Vagina (tissue), 2 donors: ENCODE measurements at regions not wholly inside any gene's neighbourhood (a gene's known extent, or its start where the extent isn't known, plus 50 kb on each side); places are given as distances from the start of the nearest gene placed in this dataset.
"Not testable (repeated sequence)": the region's sequence is repeated elsewhere in the genome, so short reads cannot be mapped to it uniquely, and the experiment has no call there.

Source experiments
- DNase-seq, 2 donors: peaks; one replicate each; pipeline ENCODE4 v3.0.0-alpha.2; 2017; ENCODE audit errors: extremely low spot score in 2 of 2
- H3K27ac ChIP-seq: fragments of 200-600 bp; sonication (generic); one replicate; pipeline ENCODE4 v1.5.1; 2019
- H3K27me3 ChIP-seq: fragments of 200-600 bp; sonication (generic); one replicate; pipeline ENCODE4 v1.5.1; 2019
- H3K36me3 ChIP-seq, 2 donors: fragments of 200-600 bp; sonication (generic); one replicate each; pipeline ENCODE4 v1.5.1; 2017 to 2019
- H3K4me1 ChIP-seq: fragments of 200-600 bp; sonication (generic); one replicate; pipeline ENCODE4 v1.5.1; 2019
- H3K4me3 ChIP-seq, 2 donors: fragments of 200-600 bp; sonication (generic); 1 replicate in 1 of 2; 2 replicates in 1 of 2; pipeline ENCODE4 v1.5.1; 2016 to 2019
- H3K9me3 ChIP-seq: fragments of 200-600 bp; sonication (generic); one replicate; pipeline ENCODE4 v1.5.1; 2019
- CTCF ChIP-seq, 3 experiments: fragments of 450-650 bp in 2 of 3; fragments of 200-600 bp in 1 of 3; sonication (generic) in 1 of 3; IDR thresholded peaks; one replicate each; pipeline ENCODE4 v1.5.1; 2017 to 2019; ENCODE audit warnings: antibody characterized with exemption in 3 of 3, mild to moderate bottlenecking in 2 of 3, moderate library complexity in 2 of 3
- POLR2A ChIP-seq, 2 donors: fragments of 450-650 bp; IDR thresholded peaks; one replicate each; pipeline ENCODE4 v1.6.1; 2017; ENCODE audit warnings: antibody characterized with exemption in 2 of 2, mild to moderate bottlenecking in 2 of 2, moderate library complexity in 2 of 2
- POLR2AphosphoS5 ChIP-seq, 2 donors: sonication (generic); formaldehyde crosslinking; IDR thresholded peaks; one replicate each; pipeline ENCODE4 v1.9.0; 2017; ENCODE audit warnings: antibody characterized with exemption in 2 of 2, mild to moderate bottlenecking in 2 of 2, low read depth in 1 of 2; ENCODE audit not compliant: insufficient read depth in 1 of 2
- intact Hi-C: fragments of 100-400 bp; cut with DNase I; formaldehyde crosslinking; loops from one replicate; pipeline ENCODE4 v1.15.1; 2023

- no peak for DNase-seq
- Histone ChIP-seq H3K4me3 (no peak overlapping the region), H3K9me3 (no peaks in the 10 kb centered on the region), H3K4me1 (no peaks in the 10 kb centered on the region), H3K27ac (no peak overlapping the region), H3K27me3 (no peaks in the 10 kb centered on the region), H3K36me3 (no peaks in the 10 kb centered on the region)
- intact Hi-C loops, result no loop called here
- TF ChIP-seq POLR2A (IDR thresholded peaks at IDR 0.05) (no peak), CTCF (IDR thresholded peaks at IDR 0.05) (no peak), POLR2AphosphoS5 (IDR thresholded peaks at IDR 0.05; ENCODE audit: insufficient read depth in 1 of 2, low read depth in 1 of 2) (no peak)
Observed at GRCh38 chr6:88413459-88413858, 247.3 kb upstream of the CNR1 start.

GRCh38 chr6:88408355-88408754, 242.2 kb upstream of the CNR1 start:
- H3K9me3 ChIP-seq, DNase-seq, H3K4me3 ChIP-seq, H3K4me1 ChIP-seq, H3K36me3 ChIP-seq, H3K27ac ChIP-seq, intact Hi-C loops, H3K27me3 ChIP-seq: not testable (repeated sequence)

GRCh38 chr6:88406674-88407073, 240.5 kb upstream of the CNR1 start:
- H3K27me3 ChIP-seq, H3K4me1 ChIP-seq, H3K27ac ChIP-seq, H3K4me3 ChIP-seq, DNase-seq, H3K9me3 ChIP-seq, H3K36me3 ChIP-seq, intact Hi-C loops: not testable (repeated sequence)

GRCh38 chr6:88403486-88403885, 237.3 kb upstream of the CNR1 start:
- Histone ChIP-seq H3K4me3 (no peak overlapping the region), H3K4me1 (no peaks in the 10 kb centered on the region), H3K9me3 (no peaks in the 10 kb centered on the region), H3K27ac (no peak overlapping the region), H3K27me3 (no peaks in the 10 kb centered on the region), H3K36me3 (no peaks in the 10 kb centered on the region)
- intact Hi-C loops, result no loop called here
- DNase-seq, result no peak
- TF ChIP-seq CTCF (IDR thresholded peaks at IDR 0.05) (no peak), POLR2A (IDR thresholded peaks at IDR 0.05) (no peak), POLR2AphosphoS5 (IDR thresholded peaks at IDR 0.05; ENCODE audit: insufficient read depth in 1 of 2, low read depth in 1 of 2) (no peak)

GRCh38 chr6:88402909-88403308, 236.8 kb upstream of the CNR1 start:
- no peak for DNase-seq
- TF ChIP-seq CTCF (IDR thresholded peaks at IDR 0.05) (no peak), POLR2AphosphoS5 (IDR thresholded peaks at IDR 0.05; ENCODE audit: insufficient read depth in 1 of 2, low read depth in 1 of 2) (no peak), POLR2A (IDR thresholded peaks at IDR 0.05) (no peak)
- intact Hi-C loops, result no loop called here
- no peak overlapping the region for H3K27ac ChIP-seq
- H3K4me1 ChIP-seq, result no peaks in the 10 kb centered on the region
- H3K9me3 ChIP-seq, result no peaks in the 10 kb centered on the region
- H3K27me3 ChIP-seq, result no peaks in the 10 kb centered on the region
- no peak overlapping the region for H3K4me3 ChIP-seq
- H3K36me3 ChIP-seq, result no peaks in the 10 kb centered on the region

- H3K36me3 ChIP-seq, H3K27ac ChIP-seq, DNase-seq, H3K9me3 ChIP-seq, H3K27me3 ChIP-seq, H3K4me3 ChIP-seq, intact Hi-C loops, H3K4me1 ChIP-seq: not testable (repeated sequence)
Observed at GRCh38 chr6:88390998-88391397, 224.9 kb upstream of the CNR1 start.

GRCh38 chr6:88388589-88388988, 222.4 kb upstream of the CNR1 start:
- intact Hi-C loops, result no loop called here
- Histone ChIP-seq H3K27ac (no peak overlapping the region), H3K4me1 (no peaks in the 10 kb centered on the region), H3K36me3 (no peaks in the 10 kb centered on the region), H3K4me3 (no peak overlapping the region), H3K27me3 (no peaks in the 10 kb centered on the region), H3K9me3 (no peaks in the 10 kb centered on the region)
- DNase-seq, result no peak
- no peak for TF ChIP-seq POLR2AphosphoS5 (IDR thresholded peaks at IDR 0.05; ENCODE audit: insufficient read depth in 1 of 2, low read depth in 1 of 2)
- no peak for TF ChIP-seq CTCF (IDR thresholded peaks at IDR 0.05)
- no peak for TF ChIP-seq POLR2A (IDR thresholded peaks at IDR 0.05)
